HG03558 (cell line): ENCODE measurements at regions not wholly inside any gene's neighbourhood (a gene's known extent, or its start where the extent isn't known, plus 50 kb on each side); places are given as distances from the start of the nearest gene placed in this dataset.
"Not testable (repeated sequence)": the region's sequence is repeated elsewhere in the genome, so short reads cannot be mapped to it uniquely, and the experiment has no call there.

Source experiments
- ATAC-seq: cut with Tn5 transposase; IDR thresholded peaks from one replicate; pipeline ENCODE4 v1.9.1; 2021; ENCODE audit warnings: moderate number of reproducible peaks; ENCODE audit not compliant: unreplicated experiment; ENCODE audit errors: extremely low read depth

GRCh38 chr11:36744375-36745168 lies 146.5 kb upstream of the RAG2 start:
- no peak for ATAC-seq

GRCh38 chr11:36743039-36743438 lies 145.0 kb upstream of the RAG2 start:
- ATAC-seq = peak; percentile 38

- ATAC-seq = no peak
These were observed 143.5 kb upstream of the RAG2 start for GRCh38 chr11:36741515-36741914.

GRCh38 chr11:36738292-36738861 lies 140.3 kb upstream of the RAG2 start:
- no peak for ATAC-seq

GRCh38 chr11:36736103-36736502 lies 138.1 kb upstream of the RAG2 start:
- no peak for ATAC-seq

- not testable (repeated sequence) for ATAC-seq
These were observed 135.7 kb upstream of the RAG2 start for GRCh38 chr11:36733721-36734120.

GRCh38 chr11:36730761-36731160 lies 132.7 kb upstream of the RAG2 start:
- ATAC-seq = no peak

GRCh38 chr11:36729825-36730224 lies 131.8 kb upstream of the RAG2 start:
- no peak for ATAC-seq

GRCh38 chr11:36726420-36726819 lies 128.4 kb upstream of the RAG2 start:
- ATAC-seq = no peak

GRCh38 chr11:36724742-36725385 lies 126.8 kb upstream of the RAG2 start:
- no peak for ATAC-seq

- ATAC-seq = no peak
These were observed 124.4 kb upstream of the RAG2 start for GRCh38 chr11:36722421-36722820.

- ATAC-seq = no peak
These were observed 121.5 kb upstream of the RAG2 start for GRCh38 chr11:36719358-36720107.

GRCh38 chr11:36718451-36718850 lies 120.4 kb upstream of the RAG2 start:
- ATAC-seq = no peak

GRCh38 chr11:36713715-36714114 lies 115.7 kb upstream of the RAG2 start:
- no peak for ATAC-seq

GRCh38 chr11:36711104-36711825 lies 113.2 kb upstream of the RAG2 start:
- ATAC-seq = no peak
